GM21423 (cell line): ENCODE measurements at regions not wholly inside any gene's neighbourhood (a gene's known extent, or its start where the extent isn't known, plus 50 kb on each side); places are given as distances from the start of the nearest gene placed in this dataset.
"Not testable (repeated sequence)": the region's sequence is repeated elsewhere in the genome, so short reads cannot be mapped to it uniquely, and the experiment has no call there.

Experiments
- ATAC-seq: cut with Tn5 transposase; IDR thresholded peaks from one replicate; pipeline ENCODE4 v1.9.1; 2021; ENCODE audit warnings: mild to moderate bottlenecking, moderate library complexity; ENCODE audit not compliant: unreplicated experiment

DNA sequence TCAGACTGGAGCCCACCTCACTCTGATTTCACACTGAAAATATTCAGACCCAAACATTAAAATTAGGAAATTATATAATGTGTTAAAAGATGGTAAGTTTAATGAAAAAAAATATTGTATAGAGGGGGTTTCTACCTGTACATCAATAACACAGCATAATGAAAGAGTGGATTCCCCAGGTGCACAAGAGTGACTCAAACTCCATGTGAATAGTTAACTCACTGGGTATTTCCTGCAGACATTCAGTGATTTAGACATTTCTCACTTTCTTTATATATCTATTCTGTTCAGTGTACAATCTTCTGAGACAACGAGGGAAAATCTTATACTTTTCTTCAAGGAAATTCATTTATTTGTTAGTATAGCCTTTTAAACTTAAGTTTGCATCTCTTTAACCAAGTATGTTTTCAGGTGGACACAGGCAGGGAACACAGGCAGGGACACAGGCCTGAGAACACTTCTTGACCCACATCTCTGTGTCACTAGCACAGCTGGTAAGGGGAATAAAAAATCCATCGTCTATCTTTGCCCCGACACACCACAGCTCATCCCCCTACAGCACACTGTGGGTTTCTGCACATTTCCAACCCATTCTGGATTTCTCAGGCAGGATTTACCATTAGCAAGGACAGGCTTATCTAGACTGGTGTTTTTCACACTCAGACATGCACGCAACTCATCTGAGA lies 525.5 kb upstream of the BOD1L1 start:
- peak; percentile 81 for ATAC-seq

DNA sequence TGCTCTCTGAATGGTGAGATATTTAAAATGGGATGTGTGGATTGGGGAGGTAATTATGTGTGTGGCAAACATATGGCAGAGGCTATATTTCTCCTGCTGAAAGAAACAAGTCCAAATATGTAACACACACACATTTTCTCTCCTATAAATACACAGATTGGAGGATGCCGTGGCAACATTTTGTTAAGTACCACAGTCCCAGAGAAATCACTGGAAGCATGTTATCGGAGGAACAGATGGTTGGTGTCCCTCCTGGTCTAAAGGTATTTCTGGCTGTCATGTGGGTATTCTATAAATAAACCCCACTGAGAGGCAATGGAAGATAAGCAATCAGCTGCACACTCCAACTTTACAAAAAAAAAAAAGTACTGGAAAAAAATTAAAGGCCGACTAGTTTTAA lies 528.3 kb upstream of the BOD1L1 start:
- no peak for ATAC-seq

DNA sequence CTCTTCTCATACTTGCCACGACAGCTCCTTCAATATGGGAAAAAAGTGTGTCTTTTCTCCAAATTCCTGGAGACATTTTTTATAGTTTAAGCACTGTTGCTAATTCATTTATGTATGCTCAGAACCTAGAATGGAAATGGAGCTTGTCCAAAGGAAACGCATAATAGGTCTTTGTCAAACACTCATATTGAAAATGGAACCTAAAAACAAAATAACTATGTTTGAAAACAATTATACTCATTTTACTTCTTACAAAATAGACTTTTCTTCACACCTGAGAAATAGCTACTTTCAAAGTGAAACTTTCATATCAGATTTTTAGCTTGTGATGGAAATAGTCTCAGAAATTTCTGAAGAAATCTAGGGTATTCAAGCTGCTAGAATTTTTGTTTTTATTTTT lies 529.7 kb upstream of the BOD1L1 start:
- ATAC-seq = peak; percentile 46

DNA sequence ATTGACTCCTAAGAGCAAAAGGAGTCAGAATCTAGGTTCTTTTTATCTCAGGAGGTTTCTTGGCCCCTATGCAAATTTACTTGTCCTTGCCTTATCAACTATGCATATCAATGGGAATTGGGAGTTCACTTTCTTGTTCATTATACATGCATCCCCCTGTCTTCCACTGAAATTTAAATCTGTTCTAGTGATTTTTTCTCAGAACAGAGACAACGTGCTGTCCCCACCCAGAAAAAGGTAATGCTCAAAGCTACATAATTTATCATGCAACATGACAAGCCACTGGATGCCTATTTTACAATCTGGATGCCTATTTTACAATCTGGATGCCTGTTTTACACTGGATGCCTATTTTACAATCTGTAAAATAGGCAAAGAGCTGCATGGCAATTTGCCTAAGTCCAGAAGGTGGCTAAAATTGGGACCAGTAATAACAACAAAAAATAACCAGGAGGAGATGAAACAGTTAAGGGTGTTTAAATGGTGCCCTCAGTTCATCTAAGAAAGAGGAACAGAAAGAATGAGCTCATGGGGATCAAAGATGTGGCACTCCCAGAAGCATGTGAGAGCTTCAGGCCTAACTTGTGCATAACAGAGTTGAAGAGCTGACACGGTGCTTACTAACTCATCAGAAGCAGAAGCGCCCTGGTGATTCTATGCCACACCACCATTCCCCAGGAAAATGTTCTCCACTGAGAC lies 537.8 kb upstream of the BOD1L1 start:
- ATAC-seq = peak; percentile 99

DNA sequence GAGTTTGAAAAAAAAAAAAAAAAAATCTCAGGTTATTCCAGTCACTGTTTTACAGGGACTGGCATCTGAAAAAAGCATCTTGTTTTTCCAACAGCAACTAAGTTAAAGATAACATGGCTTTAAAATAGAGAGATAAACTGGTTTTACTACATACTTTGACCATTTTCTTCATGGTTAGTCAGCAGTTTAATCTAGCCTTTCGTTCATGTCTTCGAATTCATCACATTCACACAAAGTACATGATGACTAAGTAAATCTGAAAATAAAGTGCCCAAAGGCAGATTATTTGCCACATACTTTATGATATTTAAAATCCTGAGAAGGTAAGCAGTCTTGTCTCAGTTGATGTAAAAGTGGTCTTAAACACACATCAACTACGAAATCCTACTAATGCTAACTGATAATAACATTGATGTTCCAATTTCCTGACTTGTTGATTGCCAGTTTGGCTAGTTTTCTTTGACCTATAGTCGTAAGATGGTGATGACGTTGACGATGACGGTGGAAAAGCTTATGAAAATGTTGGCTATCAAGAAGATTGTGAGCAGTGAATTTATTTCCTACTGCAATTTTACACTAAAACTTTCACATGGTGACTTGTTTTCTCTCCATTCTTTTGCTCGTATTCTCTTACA lies 540.5 kb upstream of the BOD1L1 start:
- no peak for ATAC-seq

DNA sequence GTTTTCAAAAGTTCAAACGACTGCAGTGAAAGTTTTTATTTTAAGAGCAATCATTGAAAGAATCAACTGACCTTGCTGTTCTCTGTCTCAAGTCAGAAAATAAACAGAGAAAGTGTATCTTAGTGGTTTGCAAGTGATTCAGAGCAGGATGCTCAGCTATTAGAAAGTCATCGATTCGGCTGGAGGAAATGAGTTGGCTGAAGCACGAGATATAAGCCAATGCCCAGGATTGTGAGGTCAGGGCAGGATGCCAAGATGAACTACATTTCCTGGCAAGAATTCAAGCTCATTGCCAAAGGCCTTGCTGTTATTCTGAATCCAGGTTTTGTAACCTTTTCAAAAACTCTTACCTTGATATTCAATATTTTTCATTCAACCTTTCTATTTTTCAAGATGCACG lies 541.4 kb upstream of the BOD1L1 start:
- ATAC-seq = peak; percentile 57

DNA sequence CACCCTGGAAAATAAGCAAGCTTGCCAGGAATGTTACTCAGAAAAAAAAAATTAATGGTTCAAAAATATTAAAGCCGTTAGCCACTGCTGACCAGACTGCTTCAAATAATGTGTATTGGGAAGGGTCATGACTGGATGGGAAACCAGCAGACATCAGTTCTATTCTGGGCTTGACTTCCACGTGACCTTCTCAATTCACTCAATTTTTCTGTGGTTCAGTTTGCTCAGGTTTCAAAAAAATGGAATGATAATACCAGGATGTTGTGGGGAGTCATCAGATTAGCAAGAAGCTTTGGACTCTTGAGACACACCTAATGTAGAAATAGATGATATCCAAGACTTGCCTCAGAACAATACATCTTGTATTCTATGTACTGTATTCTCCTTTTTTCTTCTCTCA lies 541.9 kb upstream of the BOD1L1 start:
- ATAC-seq = no peak

DNA sequence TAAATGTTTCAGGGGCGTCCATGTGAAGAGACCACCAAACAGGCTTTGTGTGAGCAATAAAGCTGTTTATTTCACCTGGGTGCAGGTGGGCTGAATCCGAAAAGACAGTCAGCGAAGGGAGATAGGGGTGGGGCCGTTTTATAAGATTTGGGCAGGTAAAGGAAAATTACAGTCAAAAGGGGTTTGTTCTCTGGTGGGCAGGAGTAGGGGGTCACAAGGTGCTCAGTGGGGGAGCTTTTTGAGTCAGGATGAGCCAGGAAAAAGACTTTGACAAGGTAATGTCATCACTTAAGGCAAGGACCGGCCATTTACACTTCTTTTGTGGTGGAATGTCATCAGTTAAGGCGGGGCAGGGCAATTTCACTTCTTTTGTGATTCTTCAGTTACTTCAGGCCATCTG lies 542.4 kb upstream of the BOD1L1 start:
- ATAC-seq = not testable (repeated sequence)

DNA sequence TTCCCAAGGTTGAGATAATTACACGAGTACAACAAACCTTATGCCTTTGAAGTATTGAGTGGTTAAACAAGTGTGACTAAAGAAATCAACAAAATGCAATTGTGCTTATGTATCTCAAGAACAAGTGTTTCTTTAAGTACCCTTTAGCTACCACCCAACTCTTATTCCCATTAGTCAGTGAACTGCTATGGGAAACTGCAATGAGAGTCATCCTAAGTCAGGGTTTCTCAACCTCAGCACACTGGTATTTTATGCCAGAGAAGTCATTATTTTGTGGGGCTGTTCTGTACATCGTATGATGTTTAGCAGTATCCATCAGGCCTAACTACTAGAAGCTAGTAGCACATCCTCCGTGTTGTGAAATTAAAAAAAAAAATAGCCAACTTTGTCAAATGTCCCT lies 549.1 kb upstream of the BOD1L1 start:
- ATAC-seq = no peak

DNA sequence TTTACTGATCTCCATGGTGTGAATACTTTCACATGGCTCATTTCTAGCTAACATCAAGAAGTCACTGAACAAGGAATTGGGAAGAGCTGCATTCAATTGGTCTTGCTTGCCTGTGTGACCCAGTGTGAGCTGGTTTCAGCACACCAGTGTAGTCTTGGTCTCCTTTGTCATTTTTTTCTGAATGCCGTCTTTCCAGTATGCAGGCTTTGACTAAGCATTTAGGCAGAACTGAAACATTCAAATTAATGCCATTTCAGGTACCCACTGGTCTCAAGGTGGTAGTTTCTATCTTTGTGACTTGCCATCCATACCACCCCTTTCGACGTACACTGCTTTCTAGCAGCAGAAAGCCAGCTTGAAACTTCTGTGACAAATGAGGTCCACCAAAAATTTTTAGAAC lies 550.5 kb upstream of the BOD1L1 start:
- ATAC-seq = peak; percentile 85

DNA sequence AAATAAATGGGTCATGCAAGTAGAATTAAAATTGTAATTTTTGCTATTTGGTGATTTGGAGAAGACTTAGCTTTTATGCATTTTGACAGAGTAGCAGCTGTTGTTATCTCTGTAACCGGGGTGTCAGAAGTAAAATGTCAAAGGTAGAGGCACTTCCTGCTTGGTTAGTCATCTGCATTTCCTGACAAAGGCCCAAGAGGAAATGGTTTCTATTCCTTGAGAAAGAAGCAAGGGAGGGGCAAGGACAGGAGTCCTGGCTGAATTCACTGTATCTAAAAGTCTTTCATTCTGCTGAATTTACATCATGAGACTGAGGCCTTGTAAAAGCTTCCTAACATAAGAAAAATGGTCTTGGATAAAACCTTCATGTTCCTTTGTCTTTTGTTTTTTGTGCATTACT lies 550.9 kb upstream of the BOD1L1 start:
- ATAC-seq = peak; percentile 75

DNA sequence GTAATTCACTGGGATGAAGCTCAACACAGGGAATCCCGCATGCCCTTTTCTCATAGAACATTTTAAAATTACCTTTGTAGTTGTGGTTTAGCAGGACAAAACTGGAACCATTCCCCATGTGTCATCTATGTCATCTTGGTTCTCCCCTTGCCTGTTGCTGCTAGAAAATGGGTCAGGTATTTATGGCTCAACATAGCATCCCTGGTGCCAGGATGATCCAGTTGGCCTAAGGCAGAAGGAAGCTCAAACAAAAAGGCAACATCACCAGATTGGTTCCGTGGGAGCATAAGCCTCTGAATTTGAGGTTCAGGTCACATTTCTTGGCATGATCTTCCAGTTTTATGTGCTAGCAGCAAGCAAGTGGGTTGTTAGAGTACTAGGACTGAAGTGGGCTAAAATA lies 552.6 kb upstream of the BOD1L1 start:
- no peak for ATAC-seq

DNA sequence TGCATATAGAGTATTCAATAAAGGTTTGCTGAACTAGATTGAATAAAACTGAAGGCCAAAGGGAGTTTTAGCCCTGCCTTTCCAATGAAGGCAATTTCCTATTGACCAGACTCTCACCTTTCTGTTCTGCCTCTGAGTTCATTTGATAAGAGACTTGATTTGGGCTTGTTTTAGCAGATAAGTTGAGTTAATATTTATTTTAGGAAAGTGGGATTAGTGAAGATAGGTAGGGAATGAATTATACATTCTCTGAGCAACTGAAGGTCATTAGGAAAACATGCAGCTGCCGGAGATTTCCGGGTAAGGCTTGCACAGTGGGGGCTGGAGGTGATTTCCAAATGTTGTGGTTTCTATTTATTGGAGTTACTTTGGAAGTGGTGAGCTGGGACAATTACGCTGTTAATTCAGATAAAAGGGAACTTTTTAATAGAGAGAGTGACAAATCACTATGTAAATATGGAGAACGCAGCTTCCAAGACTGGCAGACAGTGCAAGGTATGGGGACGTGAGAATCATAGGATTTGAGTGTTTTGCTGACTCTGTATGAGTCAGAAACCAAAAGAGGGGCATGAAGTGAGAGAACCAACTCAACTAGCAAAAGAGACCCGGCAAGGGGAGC lies 553.6 kb upstream of the BOD1L1 start:
- no peak for ATAC-seq

DNA sequence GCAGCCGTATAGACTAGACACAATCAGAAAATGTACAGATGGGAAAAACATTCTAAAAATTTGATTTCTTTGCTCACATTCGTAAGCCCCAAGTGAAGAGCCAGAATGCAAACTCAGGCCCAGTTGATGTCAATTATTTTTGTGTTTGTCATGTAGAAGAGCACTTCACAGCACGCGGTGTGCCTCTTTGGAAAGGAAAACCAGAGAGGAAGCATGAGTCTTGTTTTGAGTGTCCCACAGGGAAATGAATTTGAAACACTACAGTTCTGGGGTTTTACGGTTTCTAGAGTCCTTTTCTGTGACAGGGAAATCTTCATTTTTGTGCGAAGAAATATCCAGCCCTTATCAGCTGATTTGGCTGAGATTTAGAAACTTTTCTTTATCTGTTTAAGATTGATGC lies 554.6 kb upstream of the BOD1L1 start:
- no peak for ATAC-seq

DNA sequence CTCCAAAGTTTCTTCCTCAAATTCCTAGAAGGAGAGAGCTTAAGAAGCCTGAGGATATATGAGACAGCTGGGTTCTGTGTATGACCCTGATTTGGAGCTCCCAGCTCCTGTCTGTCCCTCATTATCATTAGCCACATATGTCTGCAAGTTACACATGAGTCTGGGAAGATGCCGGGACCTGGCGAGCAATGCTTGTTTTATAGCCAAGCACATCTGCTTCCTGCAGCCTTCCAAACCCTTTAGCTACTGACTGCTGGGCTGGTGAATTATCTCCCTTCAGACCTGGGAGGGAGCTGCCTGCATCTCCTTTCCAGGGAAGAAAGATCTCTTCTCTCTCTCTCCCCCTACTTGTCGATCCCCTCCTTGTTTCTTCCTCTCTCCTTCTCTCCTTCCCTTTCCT lies 556.7 kb upstream of the BOD1L1 start:
- no peak for ATAC-seq

DNA sequence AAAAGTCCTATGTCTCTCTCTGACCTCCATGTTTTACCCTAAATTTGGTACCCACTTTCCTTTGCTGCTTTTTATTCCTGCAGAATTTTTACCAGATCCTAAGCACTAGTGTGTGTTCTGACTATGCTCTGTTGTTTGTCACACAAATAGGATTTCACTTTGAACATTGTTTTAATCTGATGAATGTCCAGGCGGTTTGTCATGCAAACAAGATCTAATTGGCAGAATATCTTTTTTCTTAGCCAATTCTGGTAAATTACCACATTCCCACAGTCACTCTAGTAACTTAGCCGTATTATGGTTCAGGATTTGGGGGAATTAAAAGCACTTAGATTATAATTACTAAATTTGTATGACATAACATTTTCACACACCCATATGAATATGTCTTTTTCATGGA lies 557.2 kb upstream of the BOD1L1 start:
- ATAC-seq = no peak

DNA sequence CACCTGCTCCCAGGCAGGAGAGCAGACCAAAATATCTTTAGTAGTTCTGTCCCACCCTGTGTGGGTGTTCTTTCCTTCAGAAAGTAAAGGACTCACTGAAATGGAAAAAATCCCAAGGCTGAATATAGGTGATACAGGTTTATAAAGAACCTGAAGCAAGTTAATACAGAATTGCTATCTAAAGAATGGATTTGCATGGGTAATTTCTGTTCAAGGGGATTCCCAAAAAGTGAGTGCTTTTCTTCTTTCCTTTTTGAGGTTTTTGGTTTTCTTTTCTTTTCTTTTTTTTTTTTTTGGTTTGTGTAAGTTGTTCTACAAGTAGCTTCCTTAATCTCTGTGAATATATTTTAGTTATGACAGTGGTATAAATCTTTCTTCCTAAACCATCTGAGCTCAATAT lies 560.7 kb upstream of the BOD1L1 start:
- ATAC-seq = no peak

DNA sequence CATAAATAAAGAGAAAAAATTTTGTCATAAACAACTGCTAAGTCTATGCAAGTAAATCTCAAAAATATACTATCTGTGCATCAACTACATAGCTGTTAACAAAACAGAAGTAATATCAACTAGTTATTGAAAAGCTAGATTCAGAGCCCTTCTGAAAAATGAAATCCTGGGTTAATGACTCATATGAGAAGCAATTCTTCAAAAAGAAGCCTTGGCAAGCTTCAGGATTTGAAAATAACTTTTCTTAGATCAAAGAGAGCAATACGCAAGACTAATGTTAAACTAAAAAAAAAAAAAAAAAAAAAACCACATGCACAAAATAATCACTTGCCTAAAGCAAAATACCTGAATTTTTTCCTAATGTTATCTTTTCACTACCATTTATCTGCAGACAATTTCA lies 566.1 kb upstream of the BOD1L1 start:
- ATAC-seq = no peak

DNA sequence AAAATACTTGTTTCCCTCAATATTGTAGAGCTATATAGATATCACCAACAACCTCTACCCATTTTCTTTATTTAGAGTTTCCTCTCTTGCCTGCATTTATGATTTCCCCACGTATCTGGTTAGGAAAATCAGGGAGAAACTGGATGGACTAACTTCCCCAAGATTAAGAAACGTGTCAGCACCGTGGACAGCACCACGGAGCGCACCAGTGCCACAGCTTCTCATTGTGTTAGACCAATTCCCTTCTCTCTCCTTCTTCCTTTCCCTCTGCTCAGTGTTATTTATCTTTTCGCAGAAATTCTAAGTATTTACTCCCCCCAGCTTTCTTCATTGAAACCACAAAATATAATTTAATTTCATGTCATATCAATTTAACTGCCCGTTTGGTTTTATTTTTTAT lies 568.6 kb upstream of the BOD1L1 start:
- ATAC-seq = no peak

DNA sequence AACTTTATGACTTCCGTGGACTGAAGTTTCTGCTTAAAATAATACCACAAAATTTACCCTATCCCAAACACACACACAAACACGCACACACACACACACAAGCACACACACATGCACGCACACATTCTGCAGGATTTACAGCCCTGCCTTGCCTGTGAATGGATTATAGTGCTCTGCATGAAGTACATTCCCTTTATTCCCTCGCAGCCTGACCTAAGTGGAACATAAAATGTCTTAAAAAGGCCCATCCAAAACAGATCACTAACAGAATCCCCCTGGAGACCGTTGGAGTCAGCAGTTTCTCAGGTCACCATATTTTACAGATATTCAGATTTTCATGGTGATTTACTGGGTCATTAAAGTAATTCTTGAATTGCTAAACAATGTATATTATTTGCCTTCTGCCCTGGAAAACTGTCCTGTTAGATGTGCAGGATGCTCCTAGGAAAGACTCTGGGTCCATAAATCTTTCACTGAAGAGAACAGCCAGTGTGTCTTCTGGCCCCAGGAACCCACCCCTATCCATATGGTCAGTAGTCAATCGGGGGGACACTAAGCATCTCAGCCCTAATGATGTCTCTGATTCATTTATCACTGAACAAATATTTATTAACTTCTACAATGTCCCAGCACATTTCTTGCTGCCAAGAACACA lies 587.7 kb upstream of the BOD1L1 start:
- ATAC-seq = no peak

DNA sequence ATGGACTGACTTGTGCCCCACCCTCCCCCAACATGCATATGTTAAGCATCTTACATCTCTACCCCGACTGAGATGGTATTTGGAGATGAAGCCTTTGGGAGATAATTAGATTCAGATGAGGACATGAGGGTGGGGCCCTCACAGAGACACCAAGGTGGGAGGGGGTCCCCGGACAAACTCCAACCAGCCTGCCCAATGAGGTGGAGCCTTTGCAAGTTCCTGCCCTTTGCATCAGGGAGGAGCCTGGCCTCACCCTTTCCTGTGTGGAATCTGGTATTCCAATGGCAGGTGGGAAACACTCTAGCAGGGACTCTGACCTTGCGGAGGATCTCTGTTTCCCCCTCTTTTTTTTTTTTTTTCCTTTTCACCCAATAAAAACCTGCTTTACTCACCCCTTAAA lies 589.9 kb upstream of the BOD1L1 start:
- no peak for ATAC-seq
